ENCODE measurements at regions not wholly inside any gene's neighbourhood (a gene's known extent, or its start where the extent isn't known, plus 50 kb on each side); places are given as distances from the start of the nearest gene placed in this dataset.

- no peak overlapping the region for H3K27ac ChIP-seq
- H3K27me3 ChIP-seq (replicated peaks; ENCODE audit: insufficient read depth), result no peaks in the 10 kb centered on the region
- DNase-seq (ENCODE audit: low spot score) (no peak), ATAC-seq (ENCODE audit: insufficient number of reproducible peaks, low FRiP score, low read depth) (no peak)
- TF ChIP-seq CTCF (IDR thresholded peaks at IDR 0.05), result no peak
- H3K4me3 ChIP-seq, result no peak overlapping the region
- no peaks in the 10 kb centered on the region for H3K36me3 ChIP-seq
- H3K9me3 ChIP-seq, result no peaks in the 10 kb centered on the region
- peaks cover 0 to 5% of the 10 kb centered on the region in 2 donors for H3K4me1 ChIP-seq (ENCODE audit: control insufficient read depth in 1 of 2, low read depth in 2 of 2)
Measured at GRCh38 chr12:69151254-69151764, 88.1 kb upstream of the CPSF6 start.

- Histone ChIP-seq H3K27me3 (replicated peaks; ENCODE audit: insufficient read depth) (no peaks in the 10 kb centered on the region), H3K4me3 (no peak overlapping the region), H3K4me1 (ENCODE audit: control insufficient read depth in 1 of 2, low read depth in 2 of 2) (peaks cover 0 to 5% of the 10 kb centered on the region in 2 donors), H3K36me3 (no peaks in the 10 kb centered on the region), H3K9me3 (no peaks in the 10 kb centered on the region), H3K27ac (no peak overlapping the region)
- ATAC-seq (ENCODE audit: insufficient number of reproducible peaks, low FRiP score, low read depth) (no peak), DNase-seq (ENCODE audit: low spot score) (peak; percentile 15)
- peak; percentile 79 for TF ChIP-seq CTCF (IDR thresholded peaks at IDR 0.05)
Measured at GRCh38 chr12:69154585-69155363, 84.6 kb upstream of the CPSF6 start.

GRCh38 chr12:69157023-69157655, 82.2 kb upstream of the CPSF6 start:
- Histone ChIP-seq H3K4me3 (peak overlapping the region; percentile 52), H3K27me3 (replicated peaks; ENCODE audit: insufficient read depth) (no peaks in the 10 kb centered on the region)

GRCh38 chr12:69161829-69162228, 77.5 kb upstream of the CPSF6 start:
- no peak for ATAC-seq (ENCODE audit: insufficient number of reproducible peaks, low FRiP score, low read depth)
- DNase-seq (ENCODE audit: low spot score), result no peak
- H3K27ac ChIP-seq, result no peak overlapping the region
- H3K36me3 ChIP-seq, result no peaks in the 10 kb centered on the region
- no peaks in the 10 kb centered on the region for H3K4me1 ChIP-seq (ENCODE audit: control insufficient read depth in 1 of 2, low read depth in 2 of 2)
- no peak overlapping the region for H3K4me3 ChIP-seq
- no peaks in the 10 kb centered on the region for H3K27me3 ChIP-seq (replicated peaks; ENCODE audit: insufficient read depth)
- no peaks in the 10 kb centered on the region for H3K9me3 ChIP-seq
- no peak for TF ChIP-seq CTCF (IDR thresholded peaks at IDR 0.05)

More at GRCh38 chr12:69157023-69157655, 82.2 kb upstream of the CPSF6 start:
- no peaks in the 10 kb centered on the region for H3K36me3 ChIP-seq
- DNase-seq (ENCODE audit: low spot score), result peak; percentile 42
- no peak overlapping the region for H3K27ac ChIP-seq
- H3K9me3 ChIP-seq, result no peaks in the 10 kb centered on the region
- peak; percentile 76 for TF ChIP-seq CTCF (IDR thresholded peaks at IDR 0.05)
- peak; percentile 56 for ATAC-seq (ENCODE audit: insufficient number of reproducible peaks, low FRiP score, low read depth)
- peaks cover 0 to 5% of the 10 kb centered on the region in 2 donors for H3K4me1 ChIP-seq (ENCODE audit: control insufficient read depth in 1 of 2, low read depth in 2 of 2)

GRCh38 chr12:69163681-69164362, 75.5 kb upstream of the CPSF6 start:
- no peaks in the 10 kb centered on the region for H3K9me3 ChIP-seq
- H3K4me1 ChIP-seq (ENCODE audit: control insufficient read depth in 1 of 2, low read depth in 2 of 2), result no peaks in the 10 kb centered on the region
- ATAC-seq (ENCODE audit: insufficient number of reproducible peaks, low FRiP score, low read depth) (no peak), DNase-seq (ENCODE audit: low spot score) (no peak)
- TF ChIP-seq CTCF (IDR thresholded peaks at IDR 0.05), result no peak
- no peaks in the 10 kb centered on the region for H3K36me3 ChIP-seq
- no peaks in the 10 kb centered on the region for H3K27me3 ChIP-seq (replicated peaks; ENCODE audit: insufficient read depth)
- H3K27ac ChIP-seq, result no peak overlapping the region
- H3K4me3 ChIP-seq, result no peak overlapping the region
